ENCODE measurements at regions not wholly inside any gene's neighbourhood (a gene's known extent, or its start where the extent isn't known, plus 50 kb on each side); places are given as distances from the start of the nearest gene placed in this dataset.

DNA sequence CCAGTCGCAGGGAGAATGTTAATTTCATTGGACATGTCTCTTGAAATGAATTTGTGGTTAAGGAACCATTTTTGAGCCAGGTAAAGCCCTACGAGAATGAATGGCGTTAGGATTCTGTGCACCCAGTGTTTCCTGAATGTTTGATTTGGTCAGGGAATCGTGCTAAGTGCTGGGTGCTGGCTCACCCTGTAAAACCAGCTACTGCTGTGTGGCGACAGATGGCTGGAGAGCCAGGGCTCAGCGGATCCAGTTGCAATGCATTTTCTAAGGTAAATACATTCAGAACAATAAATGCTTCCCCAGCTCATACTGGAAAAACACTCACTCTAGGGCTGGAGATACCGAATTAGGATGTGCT is 355.5 kb downstream of the GLRX3 start:
- no peaks in the 10 kb centered on the region for H3K4me1 ChIP-seq (ENCODE audit: insufficient read depth, low read length, poor library complexity, severe bottlenecking)
- intact Hi-C loops (cut with micrococcal nuclease; ENCODE audit: unreplicated experiment), result no loop called here
- H3K9me3 ChIP-seq (ENCODE audit: low read depth, low read length, poor library complexity, severe bottlenecking), result no peaks in the 10 kb centered on the region
- no peak for DNase-seq (ENCODE audit: low spot score)
- CTCF ChIA-PET, result no interaction called here
- no peaks in the 10 kb centered on the region for H3K27me3 ChIP-seq (replicated peaks; ENCODE audit: insufficient read depth, low read depth, low read length, poor library complexity)
- TF ChIP-seq EZH2 (IDR thresholded peaks at IDR 0.05; ENCODE audit: borderline replicate concordance, low read depth, low read length, poor library complexity, severe bottlenecking), result no peak
- TF ChIP-seq, protein P1, sequence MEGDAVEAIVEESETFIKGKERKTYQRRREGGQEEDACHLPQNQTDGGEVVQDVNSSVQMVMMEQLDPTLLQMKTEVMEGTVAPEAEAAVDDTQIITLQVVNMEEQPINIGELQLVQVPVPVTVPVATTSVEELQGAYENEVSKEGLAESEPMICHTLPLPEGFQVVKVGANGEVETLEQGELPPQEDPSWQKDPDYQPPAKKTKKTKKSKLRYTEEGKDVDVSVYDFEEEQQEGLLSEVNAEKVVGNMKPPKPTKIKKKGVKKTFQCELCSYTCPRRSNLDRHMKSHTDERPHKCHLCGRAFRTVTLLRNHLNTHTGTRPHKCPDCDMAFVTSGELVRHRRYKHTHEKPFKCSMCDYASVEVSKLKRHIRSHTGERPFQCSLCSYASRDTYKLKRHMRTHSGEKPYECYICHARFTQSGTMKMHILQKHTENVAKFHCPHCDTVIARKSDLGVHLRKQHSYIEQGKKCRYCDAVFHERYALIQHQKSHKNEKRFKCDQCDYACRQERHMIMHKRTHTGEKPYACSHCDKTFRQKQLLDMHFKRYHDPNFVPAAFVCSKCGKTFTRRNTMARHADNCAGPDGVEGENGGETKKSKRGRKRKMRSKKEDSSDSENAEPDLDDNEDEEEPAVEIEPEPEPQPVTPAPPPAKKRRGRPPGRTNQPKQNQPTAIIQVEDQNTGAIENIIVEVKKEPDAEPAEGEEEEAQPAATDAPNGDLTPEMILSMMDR (conservative IDR thresholded peaks at IDR 0.05; ENCODE audit: low read depth, low read length), result no peak
- POLR2A ChIA-PET (ENCODE audit: low non-redundant PET), result no interaction called here
- no peaks in the 10 kb centered on the region for H3K36me3 ChIP-seq (ENCODE audit: insufficient read depth, low read length, poor library complexity, severe bottlenecking)
- BruUV-seq (replicated peaks), result no TSS peak
- no peak overlapping the region for H3K27ac ChIP-seq (ENCODE audit: low read depth, low read length, poor library complexity, severe bottlenecking)
- H3K4me3 ChIP-seq (ENCODE audit: low read depth, low read length, poor library complexity, severe bottlenecking), result no peak overlapping the region

DNA sequence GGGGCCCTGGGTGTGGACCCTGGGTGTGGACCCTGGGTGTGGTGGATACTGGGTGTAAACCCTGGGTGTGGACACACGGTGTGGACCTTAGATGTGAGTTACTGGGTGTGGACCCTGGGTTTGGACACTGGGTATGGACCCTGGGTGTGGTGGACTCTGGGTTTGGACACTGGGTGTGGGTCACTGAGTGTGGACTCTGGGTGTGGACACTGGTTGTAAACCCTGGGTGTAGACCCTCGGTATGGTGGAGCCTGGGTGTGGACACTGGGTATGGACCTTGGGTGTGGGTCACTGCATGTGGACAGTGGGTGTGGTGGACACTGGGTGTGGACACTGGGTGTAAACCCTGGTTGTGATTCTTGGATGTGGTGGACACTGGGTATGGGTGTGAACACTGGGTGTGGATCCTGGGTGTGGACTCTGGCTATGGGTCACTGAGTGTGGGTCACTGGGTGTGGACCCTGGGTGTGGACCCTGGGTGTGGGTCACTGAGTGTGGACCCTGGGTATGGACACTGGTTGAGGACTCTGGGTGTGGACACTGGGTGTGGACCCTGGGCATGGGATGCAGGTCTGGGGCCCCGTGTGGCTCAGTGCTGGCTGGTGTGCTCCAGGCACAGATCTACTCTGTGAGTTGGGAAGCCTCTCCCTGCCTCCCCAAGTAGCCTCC is 356.2 kb downstream of the GLRX3 start:
- Histone ChIP-seq H3K4me3 (ENCODE audit: low read depth, low read length, poor library complexity, severe bottlenecking) (no peak overlapping the region), H3K27ac (ENCODE audit: low read depth, low read length, poor library complexity, severe bottlenecking) (no peak overlapping the region), H3K36me3 (ENCODE audit: insufficient read depth, low read length, poor library complexity, severe bottlenecking) (no peaks in the 10 kb centered on the region), H3K9me3 (ENCODE audit: low read depth, low read length, poor library complexity, severe bottlenecking) (no peaks in the 10 kb centered on the region), H3K27me3 (replicated peaks; ENCODE audit: insufficient read depth, low read depth, low read length, poor library complexity) (no peaks in the 10 kb centered on the region), H3K4me1 (ENCODE audit: insufficient read depth, low read length, poor library complexity, severe bottlenecking) (no peaks in the 10 kb centered on the region)
- DNase-seq (ENCODE audit: low spot score), result no peak
- CTCF ChIA-PET, result no interaction called here
- intact Hi-C loops (cut with micrococcal nuclease; ENCODE audit: unreplicated experiment), result no loop called here
- POLR2A ChIA-PET (ENCODE audit: low non-redundant PET), result no interaction called here
- TF ChIP-seq, protein P1 (conservative IDR thresholded peaks at IDR 0.05; ENCODE audit: low read depth, low read length), result no peak
- no TSS peak for BruUV-seq (replicated peaks)

DNA sequence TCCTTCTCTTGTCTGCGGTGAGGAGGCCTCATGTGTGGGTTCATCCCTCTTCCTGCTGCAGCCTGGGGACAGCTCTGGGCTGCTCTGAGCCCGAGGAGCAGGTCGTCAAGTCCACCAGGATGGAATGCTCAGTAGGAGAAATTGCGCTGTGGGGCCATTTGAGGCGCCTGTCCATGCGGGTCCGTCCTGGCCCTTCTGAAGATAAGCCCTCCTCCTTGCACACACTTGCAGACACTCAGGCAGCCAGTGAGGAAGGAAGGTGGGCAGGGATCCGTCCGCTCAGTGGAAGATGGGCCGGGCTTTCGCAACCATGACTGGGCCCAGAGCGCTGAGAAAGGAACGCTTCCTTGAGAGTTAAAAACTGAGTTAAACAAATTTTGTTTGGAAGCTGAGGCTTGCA is 356.8 kb downstream of the GLRX3 start:
- POLR2A ChIA-PET (ENCODE audit: low non-redundant PET), result no interaction called here
- intact Hi-C loops (cut with micrococcal nuclease; ENCODE audit: unreplicated experiment), result no loop called here
- Histone ChIP-seq H3K36me3 (ENCODE audit: insufficient read depth, low read length, poor library complexity, severe bottlenecking) (no peaks in the 10 kb centered on the region), H3K4me3 (ENCODE audit: low read depth, low read length, poor library complexity, severe bottlenecking) (no peak overlapping the region), H3K4me1 (ENCODE audit: insufficient read depth, low read length, poor library complexity, severe bottlenecking) (no peaks in the 10 kb centered on the region), H3K27me3 (replicated peaks; ENCODE audit: insufficient read depth, low read depth, low read length, poor library complexity) (no peaks in the 10 kb centered on the region), H3K27ac (ENCODE audit: low read depth, low read length, poor library complexity, severe bottlenecking) (no peak overlapping the region), H3K9me3 (ENCODE audit: low read depth, low read length, poor library complexity, severe bottlenecking) (no peaks in the 10 kb centered on the region)
- TF ChIP-seq EZH2 (IDR thresholded peaks at IDR 0.05; ENCODE audit: borderline replicate concordance, low read depth, low read length, poor library complexity, severe bottlenecking), result no peak
- TF ChIP-seq, protein P1 (conservative IDR thresholded peaks at IDR 0.05; ENCODE audit: low read depth, low read length), result no peak
- no TSS peak for BruUV-seq (replicated peaks)
- DNase-seq (ENCODE audit: low spot score), result no peak
- CTCF ChIA-PET, result no interaction called here

Data from A673 (cell line).